ENCODE measurements at regions not wholly inside any gene's neighbourhood (a gene's known extent, or its start where the extent isn't known, plus 50 kb on each side); places are given as distances from the start of the nearest gene placed in this dataset.

DNA sequence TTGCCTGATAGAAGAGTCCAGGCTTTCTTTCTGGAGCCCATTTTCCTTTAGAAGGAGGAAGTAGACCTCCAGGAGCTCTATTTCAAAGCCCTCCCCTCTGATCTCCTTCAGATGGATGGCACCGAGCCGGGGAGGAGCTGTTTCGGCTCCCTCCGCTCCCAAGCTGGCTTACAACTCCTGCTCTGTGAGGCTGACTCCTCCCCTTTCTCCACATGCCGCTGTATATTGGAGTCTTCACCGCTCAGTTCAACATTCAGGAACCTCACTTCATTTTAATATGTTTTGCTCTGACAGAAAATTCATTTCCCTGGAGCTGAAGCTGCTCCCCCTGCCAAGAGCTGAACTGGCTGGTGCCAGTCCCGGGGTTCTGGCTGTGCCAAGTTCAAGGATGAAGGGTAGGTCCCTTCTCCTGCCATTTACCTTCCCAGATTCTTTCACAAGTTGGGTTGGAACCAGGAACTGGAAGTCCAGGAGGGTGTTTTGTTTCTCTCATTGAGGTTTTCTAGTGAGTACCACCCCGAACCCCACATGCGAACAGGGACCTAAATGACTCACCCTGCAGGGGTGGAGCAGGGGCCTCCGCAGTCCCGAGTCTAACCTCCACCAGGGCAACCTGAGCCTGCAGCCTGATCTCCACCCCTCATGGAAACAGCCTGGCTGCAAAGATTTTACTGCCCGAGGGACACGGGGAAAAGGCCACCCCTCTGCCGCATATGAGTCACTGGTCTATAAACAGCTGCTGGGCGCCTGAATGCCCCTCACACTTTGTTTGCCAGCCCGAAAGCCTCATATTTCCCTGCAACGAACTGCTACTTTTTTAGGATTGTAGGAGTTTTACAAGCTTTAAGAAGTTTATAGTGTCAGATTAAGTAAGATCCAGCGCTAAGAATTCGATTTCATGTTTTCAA is 68.6 kb upstream of the FOXA2 start:
- DNase-seq (ENCODE audit: low spot score), result no peak
- no peak overlapping the region for H3K4me3 ChIP-seq (ENCODE audit: low read depth in 1 of 3, low read length in 3 of 3)
- H3K9me3 ChIP-seq (ENCODE audit: control insufficient read depth in 4 of 4, low read length in 3 of 4), result no peaks in the 10 kb centered on the region
- no peaks in the 10 kb centered on the region for H3K36me3 ChIP-seq (ENCODE audit: control insufficient read depth in 4 of 4, insufficient read depth in 3 of 4, low read depth in 1 of 4, low read length in 3 of 4)
- TF ChIP-seq FOXA1 (IDR thresholded peaks at IDR 0.05) (no peak), FOXA2 (IDR thresholded peaks at IDR 0.05) (no peak), GABPA (IDR thresholded peaks at IDR 0.05 in 1 of 2, conservative IDR thresholded peaks at IDR 0.05 in 1 of 2) (no peak), TAF1 (conservative IDR thresholded peaks at IDR 0.05) (no peak), RAD21 (IDR thresholded peaks at IDR 0.05) (no peak), HNF4G (IDR thresholded peaks at IDR 0.05) (no peak), EGR1 (IDR thresholded peaks at IDR 0.05; ENCODE audit: low read depth in 2 of 2) (no peak), SP1 (IDR thresholded peaks at IDR 0.05) (no peak), NR2F2 (IDR thresholded peaks at IDR 0.05) (no peak), YY1 (IDR thresholded peaks at IDR 0.05) (no peak), JUND (IDR thresholded peaks at IDR 0.05) (no peak)
- TF ChIP-seq, protein P1, sequence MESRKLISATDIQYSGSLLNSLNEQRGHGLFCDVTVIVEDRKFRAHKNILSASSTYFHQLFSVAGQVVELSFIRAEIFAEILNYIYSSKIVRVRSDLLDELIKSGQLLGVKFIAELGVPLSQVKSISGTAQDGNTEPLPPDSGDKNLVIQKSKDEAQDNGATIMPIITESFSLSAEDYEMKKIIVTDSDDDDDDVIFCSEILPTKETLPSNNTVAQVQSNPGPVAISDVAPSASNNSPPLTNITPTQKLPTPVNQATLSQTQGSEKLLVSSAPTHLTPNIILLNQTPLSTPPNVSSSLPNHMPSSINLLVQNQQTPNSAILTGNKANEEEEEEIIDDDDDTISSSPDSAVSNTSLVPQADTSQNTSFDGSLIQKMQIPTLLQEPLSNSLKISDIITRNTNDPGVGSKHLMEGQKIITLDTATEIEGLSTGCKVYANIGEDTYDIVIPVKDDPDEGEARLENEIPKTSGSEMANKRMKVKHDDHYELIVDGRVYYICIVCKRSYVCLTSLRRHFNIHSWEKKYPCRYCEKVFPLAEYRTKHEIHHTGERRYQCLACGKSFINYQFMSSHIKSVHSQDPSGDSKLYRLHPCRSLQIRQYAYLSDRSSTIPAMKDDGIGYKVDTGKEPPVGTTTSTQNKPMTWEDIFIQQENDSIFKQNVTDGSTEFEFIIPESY (IDR thresholded peaks at IDR 0.05), result no peak
- TF ChIP-seq, protein P2, sequence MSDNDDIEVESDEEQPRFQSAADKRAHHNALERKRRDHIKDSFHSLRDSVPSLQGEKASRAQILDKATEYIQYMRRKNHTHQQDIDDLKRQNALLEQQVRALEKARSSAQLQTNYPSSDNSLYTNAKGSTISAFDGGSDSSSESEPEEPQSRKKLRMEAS (IDR thresholded peaks at IDR 0.05), result no peak
- TF ChIP-seq, protein P3, sequence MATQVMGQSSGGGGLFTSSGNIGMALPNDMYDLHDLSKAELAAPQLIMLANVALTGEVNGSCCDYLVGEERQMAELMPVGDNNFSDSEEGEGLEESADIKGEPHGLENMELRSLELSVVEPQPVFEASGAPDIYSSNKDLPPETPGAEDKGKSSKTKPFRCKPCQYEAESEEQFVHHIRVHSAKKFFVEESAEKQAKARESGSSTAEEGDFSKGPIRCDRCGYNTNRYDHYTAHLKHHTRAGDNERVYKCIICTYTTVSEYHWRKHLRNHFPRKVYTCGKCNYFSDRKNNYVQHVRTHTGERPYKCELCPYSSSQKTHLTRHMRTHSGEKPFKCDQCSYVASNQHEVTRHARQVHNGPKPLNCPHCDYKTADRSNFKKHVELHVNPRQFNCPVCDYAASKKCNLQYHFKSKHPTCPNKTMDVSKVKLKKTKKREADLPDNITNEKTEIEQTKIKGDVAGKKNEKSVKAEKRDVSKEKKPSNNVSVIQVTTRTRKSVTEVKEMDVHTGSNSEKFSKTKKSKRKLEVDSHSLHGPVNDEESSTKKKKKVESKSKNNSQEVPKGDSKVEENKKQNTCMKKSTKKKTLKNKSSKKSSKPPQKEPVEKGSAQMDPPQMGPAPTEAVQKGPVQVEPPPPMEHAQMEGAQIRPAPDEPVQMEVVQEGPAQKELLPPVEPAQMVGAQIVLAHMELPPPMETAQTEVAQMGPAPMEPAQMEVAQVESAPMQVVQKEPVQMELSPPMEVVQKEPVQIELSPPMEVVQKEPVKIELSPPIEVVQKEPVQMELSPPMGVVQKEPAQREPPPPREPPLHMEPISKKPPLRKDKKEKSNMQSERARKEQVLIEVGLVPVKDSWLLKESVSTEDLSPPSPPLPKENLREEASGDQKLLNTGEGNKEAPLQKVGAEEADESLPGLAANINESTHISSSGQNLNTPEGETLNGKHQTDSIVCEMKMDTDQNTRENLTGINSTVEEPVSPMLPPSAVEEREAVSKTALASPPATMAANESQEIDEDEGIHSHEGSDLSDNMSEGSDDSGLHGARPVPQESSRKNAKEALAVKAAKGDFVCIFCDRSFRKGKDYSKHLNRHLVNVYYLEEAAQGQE (IDR thresholded peaks at IDR 0.05), result no peak
- TF ChIP-seq, protein P4, sequence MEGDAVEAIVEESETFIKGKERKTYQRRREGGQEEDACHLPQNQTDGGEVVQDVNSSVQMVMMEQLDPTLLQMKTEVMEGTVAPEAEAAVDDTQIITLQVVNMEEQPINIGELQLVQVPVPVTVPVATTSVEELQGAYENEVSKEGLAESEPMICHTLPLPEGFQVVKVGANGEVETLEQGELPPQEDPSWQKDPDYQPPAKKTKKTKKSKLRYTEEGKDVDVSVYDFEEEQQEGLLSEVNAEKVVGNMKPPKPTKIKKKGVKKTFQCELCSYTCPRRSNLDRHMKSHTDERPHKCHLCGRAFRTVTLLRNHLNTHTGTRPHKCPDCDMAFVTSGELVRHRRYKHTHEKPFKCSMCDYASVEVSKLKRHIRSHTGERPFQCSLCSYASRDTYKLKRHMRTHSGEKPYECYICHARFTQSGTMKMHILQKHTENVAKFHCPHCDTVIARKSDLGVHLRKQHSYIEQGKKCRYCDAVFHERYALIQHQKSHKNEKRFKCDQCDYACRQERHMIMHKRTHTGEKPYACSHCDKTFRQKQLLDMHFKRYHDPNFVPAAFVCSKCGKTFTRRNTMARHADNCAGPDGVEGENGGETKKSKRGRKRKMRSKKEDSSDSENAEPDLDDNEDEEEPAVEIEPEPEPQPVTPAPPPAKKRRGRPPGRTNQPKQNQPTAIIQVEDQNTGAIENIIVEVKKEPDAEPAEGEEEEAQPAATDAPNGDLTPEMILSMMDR (IDR thresholded peaks at IDR 0.05; ENCODE audit: low read depth, low read length, missing input control), result no peak
- TF ChIP-seq, protein P5, sequence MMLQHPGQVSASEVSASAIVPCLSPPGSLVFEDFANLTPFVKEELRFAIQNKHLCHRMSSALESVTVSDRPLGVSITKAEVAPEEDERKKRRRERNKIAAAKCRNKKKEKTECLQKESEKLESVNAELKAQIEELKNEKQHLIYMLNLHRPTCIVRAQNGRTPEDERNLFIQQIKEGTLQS (IDR thresholded peaks at IDR 0.05), result no peak
- H3K4me1 ChIP-seq (ENCODE audit: control insufficient read depth in 4 of 4, insufficient read depth in 4 of 4, low read length in 3 of 4), result no peaks in the 10 kb centered on the region
- H3K27me3 ChIP-seq (ENCODE audit: control insufficient read depth in 4 of 4, insufficient read depth in 4 of 4, low read length in 3 of 4), result no peaks in the 10 kb centered on the region
- WGBS, result 65% methylated on average over 19 of the region's 19 CpGs
- no peak overlapping the region for H3K27ac ChIP-seq (ENCODE audit: low read depth in 1 of 2, low read length in 2 of 2)
- no peak overlapping the region for H3K9ac ChIP-seq (ENCODE audit: low read depth in 1 of 2, low read length in 2 of 2)
